ENCODE measurements at regions not wholly inside any gene's neighbourhood (a gene's known extent, or its start where the extent isn't known, plus 50 kb on each side); places are given as distances from the start of the nearest gene placed in this dataset.

DNA sequence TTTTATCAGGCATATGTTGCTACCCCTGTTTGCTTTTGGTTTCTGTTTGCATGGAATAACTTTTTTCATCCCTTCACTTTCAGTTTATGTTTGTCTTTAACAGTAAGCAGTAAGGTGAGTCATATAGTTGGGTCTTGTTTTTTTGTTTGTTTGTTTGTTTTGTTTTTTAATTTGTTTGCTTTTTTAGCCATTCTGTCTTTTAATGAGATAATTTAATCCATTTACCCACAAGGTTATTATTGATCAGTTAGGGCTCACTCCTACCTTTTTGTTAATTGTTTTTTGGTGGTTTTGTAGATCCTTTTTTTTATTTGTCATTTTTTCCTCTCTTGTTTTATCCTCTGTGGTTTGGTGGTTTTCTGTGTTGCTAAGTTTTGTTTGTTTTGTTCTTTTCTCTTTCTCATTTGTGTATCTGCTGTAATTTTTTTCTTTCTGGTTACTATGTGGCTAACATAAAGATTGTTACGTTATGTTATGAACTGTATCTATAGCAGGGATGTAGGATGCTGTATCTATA lies 379.5 kb upstream of the MAD2L1 start:
- TF ChIP-seq, protein P1, sequence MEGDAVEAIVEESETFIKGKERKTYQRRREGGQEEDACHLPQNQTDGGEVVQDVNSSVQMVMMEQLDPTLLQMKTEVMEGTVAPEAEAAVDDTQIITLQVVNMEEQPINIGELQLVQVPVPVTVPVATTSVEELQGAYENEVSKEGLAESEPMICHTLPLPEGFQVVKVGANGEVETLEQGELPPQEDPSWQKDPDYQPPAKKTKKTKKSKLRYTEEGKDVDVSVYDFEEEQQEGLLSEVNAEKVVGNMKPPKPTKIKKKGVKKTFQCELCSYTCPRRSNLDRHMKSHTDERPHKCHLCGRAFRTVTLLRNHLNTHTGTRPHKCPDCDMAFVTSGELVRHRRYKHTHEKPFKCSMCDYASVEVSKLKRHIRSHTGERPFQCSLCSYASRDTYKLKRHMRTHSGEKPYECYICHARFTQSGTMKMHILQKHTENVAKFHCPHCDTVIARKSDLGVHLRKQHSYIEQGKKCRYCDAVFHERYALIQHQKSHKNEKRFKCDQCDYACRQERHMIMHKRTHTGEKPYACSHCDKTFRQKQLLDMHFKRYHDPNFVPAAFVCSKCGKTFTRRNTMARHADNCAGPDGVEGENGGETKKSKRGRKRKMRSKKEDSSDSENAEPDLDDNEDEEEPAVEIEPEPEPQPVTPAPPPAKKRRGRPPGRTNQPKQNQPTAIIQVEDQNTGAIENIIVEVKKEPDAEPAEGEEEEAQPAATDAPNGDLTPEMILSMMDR (IDR thresholded peaks at IDR 0.05), result no peak
- TF ChIP-seq POLR2A (IDR thresholded peaks at IDR 0.05), result no peak

All from ovary (tissue), 3 donors.